ENCODE measurements at regions not wholly inside any gene's neighbourhood (a gene's known extent, or its start where the extent isn't known, plus 50 kb on each side); places are given as distances from the start of the nearest gene placed in this dataset.

DNA sequence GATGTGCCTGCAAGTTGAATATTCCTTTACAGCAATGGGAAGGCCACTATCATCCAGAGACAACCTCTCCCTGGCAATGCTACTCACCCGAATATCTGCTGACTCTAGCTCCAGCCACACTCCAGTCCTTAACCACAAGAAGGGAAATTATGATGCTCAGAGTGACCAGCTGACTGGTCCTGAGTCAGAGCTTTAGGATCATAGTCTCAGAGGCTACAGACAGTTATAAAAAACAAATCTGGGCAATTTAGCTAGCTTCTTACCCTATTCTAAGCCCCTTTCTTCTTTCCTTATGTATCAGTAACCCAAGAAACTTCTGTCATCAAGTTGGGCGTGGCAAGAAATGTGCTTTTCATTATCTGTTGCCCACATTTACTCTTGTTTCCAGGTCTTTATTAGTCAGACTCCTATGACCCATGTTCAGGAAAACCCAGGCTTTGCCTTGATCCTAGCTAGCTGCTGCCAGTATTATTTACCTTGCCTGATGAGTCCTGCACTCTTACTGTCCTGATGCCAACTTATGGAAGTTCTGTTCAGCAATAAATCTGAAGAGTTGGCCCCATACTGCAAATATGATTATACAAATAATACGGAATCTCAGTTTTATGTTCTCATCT, 207.0 kb downstream of the TTLL7 start:
- no peak overlapping the region for H3K4me3 ChIP-seq (ENCODE audit: low read depth, low read length)
- no peak for TF ChIP-seq MAX (IDR thresholded peaks at IDR 0.05; ENCODE audit: low read depth, low read length)
- TF ChIP-seq POLR2A (IDR thresholded peaks at IDR 0.05; ENCODE audit: extremely low read depth, insufficient read length) = no peak
- TF ChIP-seq MYC (IDR thresholded peaks at IDR 0.05; ENCODE audit: low read depth, low read length) = no peak
- TF ChIP-seq CTCF (IDR thresholded peaks at IDR 0.05; ENCODE audit: low read depth, low read length) = no peak
- DNase-seq (ENCODE audit: low read depth) = no peak

GRCh38 chr1:83790446-83790845, 208.5 kb downstream of the TTLL7 start:
- no peak for TF ChIP-seq MAX (IDR thresholded peaks at IDR 0.05; ENCODE audit: low read depth, low read length)
- TF ChIP-seq CTCF (IDR thresholded peaks at IDR 0.05; ENCODE audit: low read depth, low read length) = no peak
- no peak for DNase-seq (ENCODE audit: low read depth)

DNA sequence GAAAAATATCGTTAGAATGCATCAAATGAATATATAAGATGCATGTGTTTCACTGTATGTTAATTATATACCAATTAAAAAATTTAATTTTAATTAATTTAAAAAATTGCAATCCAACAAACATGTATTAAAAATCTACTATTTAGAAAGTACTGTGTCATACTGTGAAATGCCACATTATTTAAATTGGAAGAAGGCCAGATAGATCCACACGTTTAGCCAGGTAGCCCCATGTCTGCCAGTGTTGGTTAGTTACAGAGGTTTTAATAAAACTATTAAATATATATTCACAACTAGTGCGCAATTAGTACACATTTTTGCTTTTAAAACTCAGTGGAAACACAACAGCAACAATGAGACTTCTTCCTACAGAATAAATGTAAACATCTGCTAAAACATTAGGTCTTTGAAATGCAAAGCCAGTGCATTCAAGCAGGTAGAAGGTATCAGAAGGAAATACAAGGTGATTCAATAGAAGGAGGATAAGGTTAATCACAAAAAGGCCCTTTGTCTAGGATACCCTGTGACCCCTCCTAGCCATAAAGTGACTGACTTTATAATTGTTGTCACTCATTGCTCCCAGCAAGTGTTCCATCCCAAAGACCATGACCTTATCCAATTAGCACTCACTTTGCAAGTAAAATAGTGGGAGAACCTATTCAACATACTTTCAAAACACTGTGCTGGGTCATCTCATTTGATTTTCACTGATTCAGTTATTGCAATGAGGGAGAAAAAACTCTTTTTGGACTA, 211.5 kb downstream of the TTLL7 start:
- TF ChIP-seq POLR2A (IDR thresholded peaks at IDR 0.05; ENCODE audit: extremely low read depth, insufficient read length) (no peak), CTCF (IDR thresholded peaks at IDR 0.05; ENCODE audit: low read depth, low read length) (no peak), MYC (IDR thresholded peaks at IDR 0.05; ENCODE audit: low read depth, low read length) (no peak), MAX (IDR thresholded peaks at IDR 0.05; ENCODE audit: low read depth, low read length) (no peak)
- no peak overlapping the region for H3K4me3 ChIP-seq (ENCODE audit: low read depth, low read length)
- no peak for DNase-seq (ENCODE audit: low read depth)

More at GRCh38 chr1:83790446-83790845, 208.5 kb downstream of the TTLL7 start:
- no peak overlapping the region for H3K4me3 ChIP-seq (ENCODE audit: low read depth, low read length)

DNA sequence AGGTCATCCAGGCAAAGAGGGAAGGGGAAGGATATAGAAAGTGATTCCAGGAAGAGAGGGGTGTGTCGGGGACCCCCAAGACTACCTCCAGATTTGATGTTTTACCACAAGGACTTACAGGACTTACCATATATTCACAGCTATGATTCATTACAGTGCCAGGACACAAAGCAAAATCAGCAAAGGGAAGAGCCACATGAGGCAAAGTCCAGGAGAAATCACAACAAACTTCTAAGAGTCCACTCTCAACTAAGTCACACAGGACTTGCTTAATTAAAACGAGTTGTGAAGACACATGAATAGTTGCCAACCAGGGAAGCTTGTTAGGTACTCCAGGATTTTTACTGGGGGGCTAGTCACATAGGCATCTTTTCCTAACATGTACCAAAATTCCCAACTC, 217.3 kb downstream of the TTLL7 start:
- TF ChIP-seq CTCF (IDR thresholded peaks at IDR 0.05; ENCODE audit: low read depth, low read length) = no peak
- no peak for TF ChIP-seq MYC (IDR thresholded peaks at IDR 0.05; ENCODE audit: low read depth, low read length)
- TF ChIP-seq MAX (IDR thresholded peaks at IDR 0.05; ENCODE audit: low read depth, low read length) = no peak
- TF ChIP-seq POLR2A (IDR thresholded peaks at IDR 0.05; ENCODE audit: extremely low read depth, insufficient read length) = no peak
- H3K4me3 ChIP-seq (ENCODE audit: low read depth, low read length) = no peak overlapping the region
- no peak for DNase-seq (ENCODE audit: low read depth)

DNA sequence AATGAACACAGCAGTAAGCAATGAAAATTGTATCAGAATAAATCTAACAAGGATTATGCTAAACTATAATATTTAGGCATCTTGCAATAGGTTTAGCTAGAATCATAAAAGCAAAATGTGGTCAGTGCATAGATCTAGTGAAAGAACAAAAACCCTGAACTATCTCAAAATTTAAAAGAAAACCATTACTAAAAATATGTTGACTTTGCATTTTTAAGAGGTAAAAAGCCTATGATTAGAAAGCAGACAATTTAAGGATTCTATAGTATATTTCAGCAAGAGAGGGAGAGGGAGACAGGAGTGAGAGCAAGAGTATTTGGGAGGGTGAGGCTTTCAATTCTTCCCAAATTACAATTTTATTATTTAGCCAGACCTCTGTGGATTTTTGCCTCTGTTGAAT, 219.4 kb downstream of the TTLL7 start:
- no peak for TF ChIP-seq MAX (IDR thresholded peaks at IDR 0.05; ENCODE audit: low read depth, low read length)
- TF ChIP-seq MYC (IDR thresholded peaks at IDR 0.05; ENCODE audit: low read depth, low read length) = no peak
- no peak for TF ChIP-seq POLR2A (IDR thresholded peaks at IDR 0.05; ENCODE audit: extremely low read depth, insufficient read length)
- no peak for TF ChIP-seq CTCF (IDR thresholded peaks at IDR 0.05; ENCODE audit: low read depth, low read length)

More for the DNA sequence above, 219.4 kb downstream of the TTLL7 start:
- DNase-seq (ENCODE audit: low read depth) = no peak
- H3K4me3 ChIP-seq (ENCODE audit: low read depth, low read length) = no peak overlapping the region

Measured in NB4 (cell line).